Panc1 (cell line): ENCODE measurements at regions not wholly inside any gene's neighbourhood (a gene's known extent, or its start where the extent isn't known, plus 50 kb on each side); places are given as distances from the start of the nearest gene placed in this dataset.

Experiments used
- CTCF ChIP-seq: fragments of 450-650 bp; IDR thresholded peaks from 2 replicates; pipeline ENCODE4 v1.5.1; 2017; ENCODE audit warnings: mild to moderate bottlenecking
- POLR2AphosphoS5 ChIP-seq: IDR thresholded peaks from 2 replicates; pipeline ENCODE4 v1.6.1; 2012; ENCODE audit warnings: mild to moderate bottlenecking, low read depth, low read length, moderate library complexity
- REST ChIP-seq, 2 experiments: IDR thresholded peaks; 2 replicates each; pipeline ENCODE4 v1.6.1; 2011 to 2012; ENCODE audit warnings: low read depth in 2 of 2, control low read depth in 1 of 2, low read length in 1 of 2, mild to moderate bottlenecking in 1 of 2, moderate library complexity in 1 of 2; ENCODE audit not compliant: insufficient read depth in 1 of 2
- SIN3A ChIP-seq: IDR thresholded peaks from 2 replicates; pipeline ENCODE4 v1.6.1; 2012; ENCODE audit warnings: low read depth, mild to moderate bottlenecking, low read length, moderate library complexity, borderline replicate concordance; ENCODE audit not compliant: insufficient read depth
- TCF7L2 ChIP-seq: IDR thresholded peaks from 2 replicates; pipeline ENCODE4 v1.6.1; 2011; ENCODE audit warnings: mild to moderate bottlenecking, low read depth, low read length, inconsistent platforms

- TF ChIP-seq CTCF (no peak), REST (IDR thresholded peaks at IDR 0.05; ENCODE audit: insufficient read depth in 1 of 2, low read depth in 2 of 2, low read length in 1 of 2) (no peak), POLR2AphosphoS5 (no peak), TCF7L2 (no peak), SIN3A (no peak)
These were observed 103.0 kb upstream of the LGALSL start for GRCh38 chr2:64350996-64351395.
